NCI-H146 treated with DMSO at 0.1 percent for 48 hours (cell line): ENCODE measurements at regions not wholly inside any gene's neighbourhood (a gene's known extent, or its start where the extent isn't known, plus 50 kb on each side); places are given as distances from the start of the nearest gene placed in this dataset.

Experiments used
- DNase-seq: peaks from one replicate; lab custom pipeline; 2025; ENCODE audit not compliant: unreplicated experiment; lab: John Stamatoyannopoulos, UW

- no peak for DNase-seq
Observed at GRCh38 chr14:97283841-97284240, 486.7 kb downstream of the VRK1 start.

- DNase-seq, result no peak
Observed at GRCh38 chr14:97287956-97288355, 490.8 kb downstream of the VRK1 start.

GRCh38 chr14:97290065-97290464 lies 492.9 kb downstream of the VRK1 start:
- no peak for DNase-seq

GRCh38 chr14:97290977-97291376 lies 493.8 kb downstream of the VRK1 start:
- DNase-seq, result no peak

GRCh38 chr14:97293659-97294058 lies 496.5 kb downstream of the VRK1 start:
- no peak for DNase-seq

GRCh38 chr14:97295108-97295710 lies 498.0 kb downstream of the VRK1 start:
- DNase-seq, result no peak

- no peak for DNase-seq
Observed at GRCh38 chr14:97296176-97296575, 499.0 kb downstream of the VRK1 start.

- DNase-seq, result no peak
Observed at GRCh38 chr14:97297100-97297499, 499.9 kb downstream of the VRK1 start.

GRCh38 chr14:97298331-97298730 lies 501.1 kb downstream of the VRK1 start:
- DNase-seq, result no peak

- DNase-seq, result no peak
Observed at GRCh38 chr14:97298736-97299135, 501.6 kb downstream of the VRK1 start.

- no peak for DNase-seq
Observed at GRCh38 chr14:97299661-97300060, 502.5 kb downstream of the VRK1 start.

GRCh38 chr14:97301931-97302559 lies 504.9 kb downstream of the VRK1 start:
- DNase-seq, result no peak

GRCh38 chr14:97306133-97306759 lies 509.1 kb downstream of the VRK1 start:
- DNase-seq, result no peak

GRCh38 chr14:97306760-97307246 lies 509.6 kb downstream of the VRK1 start:
- no peak for DNase-seq

- no peak for DNase-seq
Observed at GRCh38 chr14:97311411-97311810, 514.2 kb downstream of the VRK1 start.

GRCh38 chr14:97312910-97313309 lies 515.7 kb downstream of the VRK1 start:
- no peak for DNase-seq

- no peak for DNase-seq
Observed at GRCh38 chr14:97315790-97316189, 518.6 kb downstream of the VRK1 start.

GRCh38 chr14:97318380-97318779 lies 521.2 kb downstream of the VRK1 start:
- no peak for DNase-seq

- no peak for DNase-seq
Observed at GRCh38 chr14:97319691-97320090, 522.5 kb downstream of the VRK1 start.

GRCh38 chr14:97328743-97329142 lies 531.6 kb downstream of the VRK1 start:
- no peak for DNase-seq

GRCh38 chr14:97329701-97330100 lies 532.5 kb downstream of the VRK1 start:
- DNase-seq, result no peak

- no peak for DNase-seq
Observed at GRCh38 chr14:97331058-97331457, 533.9 kb downstream of the VRK1 start.
